ENCODE measurements at regions not wholly inside any gene's neighbourhood (a gene's known extent, or its start where the extent isn't known, plus 50 kb on each side); places are given as distances from the start of the nearest gene placed in this dataset.

DNA sequence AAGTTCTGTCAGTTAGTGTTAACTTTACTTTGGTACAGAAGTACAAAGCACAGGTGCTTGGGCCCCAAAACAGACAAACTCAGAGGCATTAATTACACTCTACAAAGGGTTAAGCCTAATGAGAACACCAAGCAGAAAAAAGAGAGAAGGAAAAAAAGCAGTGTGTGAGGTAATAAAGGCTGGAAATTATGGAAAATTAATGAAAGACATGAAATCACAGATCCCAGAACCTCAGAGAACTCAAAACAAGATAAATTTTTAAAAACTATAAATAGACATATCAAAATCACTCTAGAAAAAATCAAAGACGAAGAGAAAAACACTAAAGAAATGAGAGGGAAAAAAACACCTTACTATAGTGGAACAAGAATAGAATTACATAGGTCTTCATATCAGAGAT is 354.2 kb upstream of the ADAMTS16 start:
- Histone ChIP-seq H3K4me1 (no peaks in the 10 kb centered on the region), H3K9me3 (no peaks in the 10 kb centered on the region), H3K27me3 (no peaks in the 10 kb centered on the region), H3K36me3 (no peaks in the 10 kb centered on the region), H3K4me3 (no peak overlapping the region), H3K27ac (no peak overlapping the region)
- 25 to 35% methylated on average over 1 of the region's 1 CpG for WGBS, 2 donors
- intact Hi-C loops (cut with DNase I), result no loop called here
- no peak for DNase-seq
- TF ChIP-seq POLR2A (IDR thresholded peaks at IDR 0.05), result no peak
- TF ChIP-seq, protein P1, sequence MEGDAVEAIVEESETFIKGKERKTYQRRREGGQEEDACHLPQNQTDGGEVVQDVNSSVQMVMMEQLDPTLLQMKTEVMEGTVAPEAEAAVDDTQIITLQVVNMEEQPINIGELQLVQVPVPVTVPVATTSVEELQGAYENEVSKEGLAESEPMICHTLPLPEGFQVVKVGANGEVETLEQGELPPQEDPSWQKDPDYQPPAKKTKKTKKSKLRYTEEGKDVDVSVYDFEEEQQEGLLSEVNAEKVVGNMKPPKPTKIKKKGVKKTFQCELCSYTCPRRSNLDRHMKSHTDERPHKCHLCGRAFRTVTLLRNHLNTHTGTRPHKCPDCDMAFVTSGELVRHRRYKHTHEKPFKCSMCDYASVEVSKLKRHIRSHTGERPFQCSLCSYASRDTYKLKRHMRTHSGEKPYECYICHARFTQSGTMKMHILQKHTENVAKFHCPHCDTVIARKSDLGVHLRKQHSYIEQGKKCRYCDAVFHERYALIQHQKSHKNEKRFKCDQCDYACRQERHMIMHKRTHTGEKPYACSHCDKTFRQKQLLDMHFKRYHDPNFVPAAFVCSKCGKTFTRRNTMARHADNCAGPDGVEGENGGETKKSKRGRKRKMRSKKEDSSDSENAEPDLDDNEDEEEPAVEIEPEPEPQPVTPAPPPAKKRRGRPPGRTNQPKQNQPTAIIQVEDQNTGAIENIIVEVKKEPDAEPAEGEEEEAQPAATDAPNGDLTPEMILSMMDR (IDR thresholded peaks at IDR 0.05), result no peak

DNA sequence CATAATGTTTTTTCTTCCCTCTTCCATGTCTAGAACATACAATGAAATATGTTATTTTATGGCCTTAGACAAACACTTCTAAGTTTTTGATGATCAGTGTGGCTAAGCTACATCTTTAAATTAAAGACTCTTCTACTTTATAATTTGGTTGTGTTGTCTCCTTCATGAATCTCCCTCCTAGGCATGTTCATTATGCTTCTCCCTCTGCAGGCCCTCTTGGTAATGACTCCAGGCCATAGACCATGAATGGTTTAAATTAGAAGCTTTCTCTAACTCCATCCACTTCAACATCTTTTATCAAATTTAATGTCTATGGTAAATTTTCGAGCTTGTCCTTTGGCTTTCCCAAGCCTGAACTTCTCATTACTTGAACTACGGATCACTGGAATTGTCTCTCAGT is 342.7 kb upstream of the ADAMTS16 start:
- intact Hi-C loops (cut with DNase I), result no loop called here
- no peak overlapping the region for H3K4me3 ChIP-seq
- DNase-seq, result no peak
- TF ChIP-seq, protein P1 (IDR thresholded peaks at IDR 0.05), result no peak
- H3K36me3 ChIP-seq, result no peaks in the 10 kb centered on the region
- H3K4me1 ChIP-seq, result no peaks in the 10 kb centered on the region
- WGBS, 2 donors, result 70 to 83% methylated on average over 2 of the region's 2 CpGs
- no peak overlapping the region for H3K27ac ChIP-seq
- H3K9me3 ChIP-seq, result no peaks in the 10 kb centered on the region
- no peaks in the 10 kb centered on the region for H3K27me3 ChIP-seq

DNA sequence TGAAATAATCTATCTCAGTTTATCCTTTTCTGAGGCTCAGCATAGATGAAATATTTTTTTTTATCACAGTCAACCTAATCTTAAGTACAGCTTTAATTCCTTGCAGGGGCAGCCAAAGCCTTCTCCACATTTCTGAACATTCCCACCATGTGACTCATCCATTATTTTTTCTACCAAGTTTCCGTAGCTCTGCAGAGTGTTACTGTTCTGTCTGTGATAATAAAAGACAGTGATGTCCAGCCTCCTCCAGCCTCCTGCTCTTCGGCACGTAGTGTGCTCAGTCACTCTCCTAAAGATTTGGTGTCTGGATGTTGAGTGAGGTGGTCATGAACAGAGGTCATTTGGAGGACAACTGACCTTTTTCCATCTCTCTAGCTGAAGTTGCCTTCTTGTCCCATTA is 338.1 kb upstream of the ADAMTS16 start:
- WGBS, 2 donors, result 43 to 66% methylated on average over 3 of the region's 3 CpGs
- H3K27me3 ChIP-seq, result no peaks in the 10 kb centered on the region
- TF ChIP-seq POLR2A (IDR thresholded peaks at IDR 0.05), result no peak
- TF ChIP-seq, protein P1 (IDR thresholded peaks at IDR 0.05), result no peak

DNA sequence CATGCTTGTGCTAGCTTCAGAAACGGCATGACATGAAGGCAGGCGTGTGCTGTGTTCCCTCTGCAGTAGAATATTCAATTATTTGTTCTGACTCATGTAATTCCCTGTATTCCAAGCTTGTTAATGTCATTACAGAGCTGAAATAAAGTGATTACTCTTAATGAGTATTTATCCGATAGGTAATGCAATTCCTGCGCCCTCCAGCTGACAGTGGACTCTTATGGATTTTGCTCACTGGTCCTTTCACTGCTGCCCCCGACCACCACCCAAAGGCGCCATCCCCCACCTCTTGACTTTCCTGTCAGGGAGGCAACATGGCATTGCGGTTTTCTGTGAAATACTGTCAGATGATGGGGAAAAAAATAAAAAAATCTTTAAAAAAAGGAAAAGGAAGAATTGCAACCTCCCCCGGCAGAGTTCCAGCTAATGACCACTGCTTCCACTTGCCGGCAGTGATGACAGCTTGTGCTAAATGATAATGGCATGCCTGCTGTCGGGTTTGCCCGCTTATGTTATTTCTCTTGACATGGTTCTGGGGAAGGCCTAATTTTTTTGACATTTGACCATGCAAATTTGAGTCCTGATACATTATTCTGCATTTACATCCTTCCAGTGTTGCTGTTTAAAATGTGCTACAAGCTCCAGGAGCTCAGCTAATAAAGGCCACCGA is 335.3 kb upstream of the ADAMTS16 start:
- Histone ChIP-seq H3K9me3 (no peaks in the 10 kb centered on the region), H3K36me3 (no peaks in the 10 kb centered on the region), H3K27me3 (no peaks in the 10 kb centered on the region), H3K27ac (no peak overlapping the region), H3K4me1 (no peaks in the 10 kb centered on the region), H3K4me3 (no peak overlapping the region)
- no peak for DNase-seq
- no peak for TF ChIP-seq POLR2A (IDR thresholded peaks at IDR 0.05)
- TF ChIP-seq, protein P1 (IDR thresholded peaks at IDR 0.05), result no peak
- WGBS, 2 donors, result 70 to 71% methylated on average over 12 of the region's 12 CpGs
- intact Hi-C loops (cut with DNase I), result no loop called here

More for the DNA sequence above, 338.1 kb upstream of the ADAMTS16 start:
- no peak for DNase-seq
- Histone ChIP-seq H3K4me1 (no peaks in the 10 kb centered on the region), H3K27ac (no peak overlapping the region), H3K9me3 (no peaks in the 10 kb centered on the region), H3K36me3 (no peaks in the 10 kb centered on the region), H3K4me3 (no peak overlapping the region)
- intact Hi-C loops (cut with DNase I), result no loop called here

DNA sequence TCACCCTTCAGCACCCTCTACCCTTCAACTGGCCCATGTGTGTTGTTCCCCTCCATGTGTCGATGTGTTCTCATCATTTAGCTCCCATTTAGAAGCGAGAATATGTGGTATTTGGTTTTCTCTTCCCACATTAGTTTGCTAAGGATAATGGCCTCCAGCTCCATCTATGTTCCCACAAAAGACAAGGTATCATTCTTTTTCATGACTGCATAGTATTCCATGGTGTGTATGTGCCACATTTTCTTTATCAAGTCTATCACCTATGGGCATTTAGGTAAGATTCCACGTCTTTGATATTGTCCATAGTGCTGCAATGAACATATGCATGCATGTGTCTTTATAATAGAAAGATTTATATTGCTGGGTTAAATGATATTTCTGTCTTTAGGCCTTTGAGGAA is 325.1 kb upstream of the ADAMTS16 start:
- intact Hi-C loops (cut with DNase I), result no loop called here

More for the DNA sequence above, 325.1 kb upstream of the ADAMTS16 start:
- H3K4me1 ChIP-seq, result no peaks in the 10 kb centered on the region
- no peaks in the 10 kb centered on the region for H3K27me3 ChIP-seq
- TF ChIP-seq POLR2A (IDR thresholded peaks at IDR 0.05), result no peak
- TF ChIP-seq, protein P1 (IDR thresholded peaks at IDR 0.05), result no peak
- no peak overlapping the region for H3K27ac ChIP-seq
- no peak overlapping the region for H3K4me3 ChIP-seq
- H3K36me3 ChIP-seq, result no peaks in the 10 kb centered on the region
- WGBS, 2 donors, result 57 to 64% methylated on average over 3 of the region's 3 CpGs
- DNase-seq, result no peak
- no peaks in the 10 kb centered on the region for H3K9me3 ChIP-seq

Data from esophagus squamous epithelium (tissue), 5 donors.